Activated naive CD8-positive, alpha-beta T cell treated with anti-CD3 and anti-CD28 coated beads for 36 hours (primary cell): ENCODE measurements at regions not wholly inside any gene's neighbourhood (a gene's known extent, or its start where the extent isn't known, plus 50 kb on each side); places are given as distances from the start of the nearest gene placed in this dataset.
"Not testable (repeated sequence)": the region's sequence is repeated elsewhere in the genome, so short reads cannot be mapped to it uniquely, and the experiment has no call there.

Experiments
- DNase-seq: peaks from one replicate; pipeline ENCODE4 v3.0.0; 2021
- H3K27ac Mint-ChIP-seq: one replicate; pipeline ENCODE4 v1.8.0; 2022; ENCODE audit warnings: mild to moderate bottlenecking, moderate library complexity, mixed read lengths
- H3K27me3 Mint-ChIP-seq: one replicate; pipeline ENCODE4 v1.8.0; 2022; ENCODE audit warnings: mild to moderate bottlenecking, mixed read lengths
- H3K36me3 Mint-ChIP-seq: one replicate; pipeline ENCODE4 v1.8.0; 2021; ENCODE audit warnings: mild to moderate bottlenecking, mixed read lengths
- H3K4me1 Mint-ChIP-seq: one replicate; pipeline ENCODE4 v1.8.0; 2021; ENCODE audit warnings: mixed read lengths
- H3K4me3 Mint-ChIP-seq: one replicate; pipeline ENCODE4 v1.8.0; 2022; ENCODE audit warnings: mild to moderate bottlenecking, moderate library complexity, mixed read lengths
- H3K9me3 Mint-ChIP-seq: one replicate; pipeline ENCODE4 v1.8.0; 2022; ENCODE audit warnings: mixed read lengths

DNA sequence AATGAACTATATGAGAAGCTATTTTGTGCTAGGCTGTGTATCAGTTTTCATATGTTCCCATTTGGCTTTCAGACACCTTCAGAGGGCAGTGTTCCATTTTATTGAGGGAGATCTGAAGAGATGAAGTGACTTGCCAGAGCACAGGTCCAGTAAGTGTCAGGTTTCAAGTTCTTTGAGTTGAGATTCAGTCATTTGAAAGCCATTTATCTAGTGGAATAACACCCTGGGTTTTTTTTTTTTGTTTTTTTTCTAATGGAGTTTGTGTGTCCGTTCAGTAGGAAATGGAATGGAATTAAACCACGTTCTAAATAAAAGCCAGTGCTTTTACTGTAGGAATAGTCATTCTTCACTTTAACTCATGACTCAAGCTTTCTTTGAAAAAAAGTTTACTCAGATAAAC lies 652.9 kb upstream of the USP24 start:
- no peaks in the 10 kb centered on the region for H3K9me3 Mint-ChIP-seq
- no peak overlapping the region for H3K4me3 Mint-ChIP-seq
- H3K27me3 Mint-ChIP-seq = peaks cover 3% of the 10 kb centered on the region
- no peak overlapping the region for H3K27ac Mint-ChIP-seq
- DNase-seq = no peak
- no peaks in the 10 kb centered on the region for H3K36me3 Mint-ChIP-seq
- no peaks in the 10 kb centered on the region for H3K4me1 Mint-ChIP-seq

DNA sequence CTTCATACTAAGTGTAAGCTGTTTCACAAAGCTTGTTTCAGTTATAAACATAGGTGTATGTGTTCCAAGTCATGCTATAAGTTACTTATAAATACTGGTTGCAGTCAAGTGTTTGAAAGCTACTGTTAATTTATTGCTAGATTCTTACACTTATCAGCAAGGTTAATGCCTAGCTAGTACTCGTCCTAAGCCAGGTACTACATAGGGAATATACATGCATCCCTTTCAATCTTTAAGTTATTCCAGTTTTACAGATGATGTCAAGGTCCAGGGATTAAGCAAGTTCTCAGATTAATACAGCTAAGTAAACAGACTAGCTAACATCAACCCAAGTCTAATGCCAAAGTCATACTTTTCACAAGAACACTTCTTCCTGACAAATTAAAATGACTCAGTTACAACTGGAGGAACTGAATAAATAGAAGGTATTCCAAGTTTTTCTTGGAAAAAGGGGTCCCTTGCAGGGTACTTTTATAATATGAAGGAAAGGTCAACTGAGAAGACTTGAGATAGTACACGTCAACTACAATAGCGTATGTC lies 652.2 kb upstream of the USP24 start:
- no peak for DNase-seq
- H3K4me3 Mint-ChIP-seq = no peak overlapping the region
- no peaks in the 10 kb centered on the region for H3K36me3 Mint-ChIP-seq
- no peaks in the 10 kb centered on the region for H3K9me3 Mint-ChIP-seq
- H3K27ac Mint-ChIP-seq = no peak overlapping the region
- no peaks in the 10 kb centered on the region for H3K4me1 Mint-ChIP-seq
- peaks cover 3% of the 10 kb centered on the region for H3K27me3 Mint-ChIP-seq

DNA sequence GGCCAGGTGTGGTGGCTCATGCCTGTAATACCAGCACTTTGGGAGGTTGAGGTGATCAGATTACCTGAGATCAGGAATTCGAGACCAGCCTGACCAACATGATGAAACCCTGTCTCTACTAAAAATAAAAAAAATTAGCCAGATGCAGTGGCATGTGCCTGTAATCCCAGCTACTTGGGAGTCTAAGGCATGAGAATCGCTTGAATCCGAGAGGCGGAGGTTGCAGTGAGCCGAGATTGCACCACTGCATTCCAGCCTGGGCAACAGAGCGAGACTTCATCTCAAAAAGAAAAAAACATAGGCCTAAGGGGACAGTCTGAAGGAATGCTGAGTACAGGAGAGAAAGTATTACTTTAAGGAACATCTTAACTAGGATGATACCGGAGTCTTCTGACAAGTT lies 650.6 kb upstream of the USP24 start:
- not testable (repeated sequence) for H3K4me3 Mint-ChIP-seq, DNase-seq

DNA sequence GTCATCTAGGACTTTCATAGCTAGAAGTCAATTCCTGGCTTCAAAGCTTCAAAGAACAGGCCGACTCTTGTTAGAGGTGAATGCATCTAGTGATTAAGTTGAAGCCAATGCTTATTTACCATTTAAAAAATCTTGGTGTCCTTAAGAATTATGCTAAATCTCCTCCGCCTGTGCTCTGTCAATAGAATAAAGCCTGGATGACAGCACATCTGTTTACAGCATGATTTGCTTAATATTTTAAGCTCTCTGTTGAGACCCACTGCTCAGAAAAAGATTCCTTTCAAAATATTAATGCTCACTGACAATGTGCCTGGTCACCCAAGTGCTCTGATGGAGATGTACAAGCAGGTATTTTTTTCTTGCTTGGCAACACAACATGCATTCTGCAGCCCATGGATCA lies 649.1 kb upstream of the USP24 start:
- DNase-seq = no peak
- no peaks in the 10 kb centered on the region for H3K9me3 Mint-ChIP-seq
- H3K36me3 Mint-ChIP-seq = no peaks in the 10 kb centered on the region
- H3K4me3 Mint-ChIP-seq = no peak overlapping the region
- no peak overlapping the region for H3K27ac Mint-ChIP-seq
- peaks cover 3% of the 10 kb centered on the region for H3K27me3 Mint-ChIP-seq
- H3K4me1 Mint-ChIP-seq = no peaks in the 10 kb centered on the region

More for the DNA sequence above, 650.6 kb upstream of the USP24 start:
- not testable (repeated sequence) for H3K27ac Mint-ChIP-seq, H3K27me3 Mint-ChIP-seq, H3K9me3 Mint-ChIP-seq, H3K4me1 Mint-ChIP-seq, H3K36me3 Mint-ChIP-seq

DNA sequence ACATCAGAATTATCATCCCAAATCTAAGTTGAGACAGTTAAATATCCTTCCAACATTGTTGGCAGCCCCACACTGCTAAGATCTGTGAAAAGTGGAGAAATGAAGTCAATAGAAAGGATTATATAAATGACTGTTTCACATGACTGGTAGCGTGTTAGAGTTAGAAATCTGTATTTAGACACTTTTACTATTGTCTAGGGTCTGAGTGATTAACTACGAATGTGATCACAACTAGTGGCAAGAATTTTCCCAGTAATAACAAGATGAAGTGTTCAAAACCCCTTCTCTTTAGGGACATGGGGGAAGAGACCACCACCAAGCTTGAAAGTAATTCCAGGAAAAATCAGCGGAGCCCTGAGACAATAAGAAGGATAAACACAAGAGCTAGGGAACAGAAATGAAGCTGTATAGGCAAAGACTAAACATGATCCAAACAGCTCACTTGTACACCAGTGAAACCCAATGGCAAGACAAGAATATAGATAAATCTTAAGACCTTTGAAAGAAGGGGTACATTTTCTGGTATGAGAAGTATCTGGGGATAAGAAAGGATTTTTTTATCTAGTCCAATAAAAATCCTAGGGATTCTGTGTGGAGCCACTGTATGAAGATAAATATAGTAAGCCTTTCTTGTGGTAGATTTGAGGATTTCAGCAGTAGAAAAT lies 646.6 kb upstream of the USP24 start:
- no peaks in the 10 kb centered on the region for H3K9me3 Mint-ChIP-seq
- no peak overlapping the region for H3K4me3 Mint-ChIP-seq
- H3K27me3 Mint-ChIP-seq = peaks cover 3% of the 10 kb centered on the region
- no peak for DNase-seq
- H3K36me3 Mint-ChIP-seq = no peaks in the 10 kb centered on the region
- no peak overlapping the region for H3K27ac Mint-ChIP-seq
- no peaks in the 10 kb centered on the region for H3K4me1 Mint-ChIP-seq

DNA sequence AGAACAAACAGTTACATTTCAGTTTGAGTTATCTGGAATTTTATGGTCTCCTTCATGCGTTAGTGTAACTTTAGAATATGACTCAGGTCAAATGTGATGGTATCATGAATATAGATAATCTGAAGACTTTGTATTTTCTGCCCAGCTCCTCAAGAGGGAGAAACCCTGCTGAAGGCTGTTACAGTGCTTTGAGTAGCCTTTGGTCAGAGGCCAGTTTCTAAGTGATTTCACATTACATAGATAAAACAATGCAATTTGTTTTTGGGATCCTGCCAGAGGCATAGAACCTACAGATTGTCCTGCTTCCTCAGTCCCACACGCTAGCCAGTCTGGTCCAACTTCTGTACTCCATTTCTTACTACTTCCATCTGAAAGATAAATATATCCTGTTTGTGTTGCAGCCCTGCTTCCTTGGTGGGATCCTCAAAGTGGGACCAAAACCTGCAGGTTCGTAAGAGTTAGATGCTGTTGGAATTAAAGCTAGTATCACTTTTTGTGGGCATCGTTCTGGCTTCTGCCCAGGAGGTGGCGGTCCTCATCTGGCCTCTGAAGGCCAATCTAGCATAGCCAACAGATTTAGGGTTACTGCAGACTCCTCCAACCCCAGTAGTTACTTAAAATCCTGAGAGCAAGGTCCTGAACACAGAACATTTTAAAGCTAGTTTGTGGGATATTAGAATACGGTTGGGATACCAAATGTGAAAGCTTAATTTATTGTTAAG lies 645.8 kb upstream of the USP24 start:
- H3K36me3 Mint-ChIP-seq = no peaks in the 10 kb centered on the region
- no peaks in the 10 kb centered on the region for H3K9me3 Mint-ChIP-seq
- no peaks in the 10 kb centered on the region for H3K4me1 Mint-ChIP-seq
- DNase-seq = no peak
- peaks cover 3% of the 10 kb centered on the region for H3K27me3 Mint-ChIP-seq
- H3K27ac Mint-ChIP-seq = no peak overlapping the region
- H3K4me3 Mint-ChIP-seq = no peak overlapping the region

DNA sequence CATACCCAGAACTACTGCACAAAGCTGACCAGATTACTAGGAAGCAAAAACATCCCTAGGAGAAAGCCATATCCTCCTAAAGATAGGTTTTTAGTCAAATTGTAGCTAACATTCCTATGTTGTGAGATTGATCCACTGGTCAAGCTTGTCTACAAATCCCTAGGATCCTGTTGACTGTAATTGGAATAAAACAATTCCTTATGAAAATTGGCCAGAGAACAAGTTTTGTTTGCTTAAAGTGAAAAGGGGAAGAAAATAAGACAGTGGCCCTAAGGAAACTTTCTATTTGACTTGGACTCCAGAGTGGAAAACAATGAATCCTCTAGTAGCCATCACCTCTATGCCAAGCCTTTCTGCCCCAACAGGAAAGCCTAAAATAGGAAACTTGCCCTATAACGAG lies 645.2 kb upstream of the USP24 start:
- no peak overlapping the region for H3K4me3 Mint-ChIP-seq

DNA sequence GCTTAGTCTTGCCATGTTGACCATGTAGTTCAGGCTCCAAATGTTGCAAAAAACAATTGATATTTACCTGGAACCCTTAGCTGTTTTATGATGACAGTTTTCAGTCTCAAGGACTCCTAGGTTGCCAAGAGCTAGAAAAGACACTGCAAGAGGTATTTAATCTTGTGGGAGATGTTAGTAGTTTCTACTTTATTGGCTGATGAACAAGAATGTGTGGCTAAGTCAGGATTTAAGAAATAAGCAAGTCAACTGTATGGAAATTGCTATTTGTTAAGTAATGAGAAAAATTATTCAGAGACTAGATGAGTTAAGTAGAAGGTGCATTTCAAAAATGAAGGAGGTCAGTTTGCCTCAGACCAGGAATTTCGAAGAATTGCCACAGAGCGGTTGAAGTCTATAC lies 639.7 kb upstream of the USP24 start:
- Mint-ChIP-seq H3K9me3 (no peaks in the 10 kb centered on the region), H3K27me3 (peaks cover 3% of the 10 kb centered on the region), H3K27ac (no peak overlapping the region), H3K36me3 (no peaks in the 10 kb centered on the region), H3K4me3 (no peak overlapping the region), H3K4me1 (no peaks in the 10 kb centered on the region)
- DNase-seq = no peak

More for the DNA sequence above, 645.2 kb upstream of the USP24 start:
- no peak overlapping the region for H3K27ac Mint-ChIP-seq
- H3K4me1 Mint-ChIP-seq = no peaks in the 10 kb centered on the region
- H3K36me3 Mint-ChIP-seq = no peaks in the 10 kb centered on the region
- no peak for DNase-seq
- H3K27me3 Mint-ChIP-seq = peaks cover 3% of the 10 kb centered on the region
- H3K9me3 Mint-ChIP-seq = no peaks in the 10 kb centered on the region

DNA sequence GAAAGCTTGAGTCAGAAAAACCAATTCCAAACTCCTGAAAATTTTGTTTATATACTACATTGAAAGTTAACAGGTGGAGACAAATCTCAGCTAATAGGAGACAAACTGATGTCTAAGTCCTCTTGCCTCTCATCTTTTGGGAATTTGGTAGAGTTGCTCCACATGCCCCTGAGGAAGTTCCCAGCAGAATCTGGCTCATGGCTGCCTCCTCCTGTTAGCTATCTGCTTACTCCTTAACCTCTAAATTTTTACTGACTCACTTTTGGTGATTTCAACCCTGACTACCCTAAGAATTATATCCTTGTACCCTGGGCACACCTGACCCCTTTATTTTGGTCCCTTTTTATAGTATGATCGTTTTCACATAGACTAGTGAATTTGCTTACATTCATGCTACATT lies 633.7 kb upstream of the USP24 start:
- H3K36me3 Mint-ChIP-seq = no peaks in the 10 kb centered on the region
- H3K4me1 Mint-ChIP-seq = no peaks in the 10 kb centered on the region
- no peaks in the 10 kb centered on the region for H3K9me3 Mint-ChIP-seq
- no peak overlapping the region for H3K4me3 Mint-ChIP-seq
- H3K27me3 Mint-ChIP-seq = no peaks in the 10 kb centered on the region
- H3K27ac Mint-ChIP-seq = no peak overlapping the region
- no peak for DNase-seq

DNA sequence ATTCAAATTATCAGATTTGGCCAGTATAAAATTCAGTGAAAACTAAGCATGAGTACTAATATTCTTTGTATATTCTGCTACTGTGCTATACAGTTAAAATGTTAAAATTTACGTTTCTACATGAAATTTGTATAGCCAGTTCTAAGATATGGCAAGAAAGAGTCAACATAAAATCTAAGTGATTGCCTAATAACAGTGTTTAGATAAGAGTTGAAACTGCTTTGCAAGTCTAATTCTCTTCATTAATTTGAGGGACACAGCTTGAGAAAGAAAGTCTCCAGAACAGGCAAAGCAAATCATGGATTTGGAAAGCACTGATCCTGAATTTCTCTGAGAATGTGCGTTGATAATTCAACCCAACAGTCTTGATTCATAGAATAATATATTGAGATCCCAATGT lies 630.9 kb upstream of the USP24 start:
- Mint-ChIP-seq H3K4me1 (no peaks in the 10 kb centered on the region), H3K9me3 (no peaks in the 10 kb centered on the region), H3K36me3 (no peaks in the 10 kb centered on the region), H3K27ac (no peak overlapping the region), H3K4me3 (no peak overlapping the region), H3K27me3 (peaks cover 4% of the 10 kb centered on the region)
- no peak for DNase-seq

DNA sequence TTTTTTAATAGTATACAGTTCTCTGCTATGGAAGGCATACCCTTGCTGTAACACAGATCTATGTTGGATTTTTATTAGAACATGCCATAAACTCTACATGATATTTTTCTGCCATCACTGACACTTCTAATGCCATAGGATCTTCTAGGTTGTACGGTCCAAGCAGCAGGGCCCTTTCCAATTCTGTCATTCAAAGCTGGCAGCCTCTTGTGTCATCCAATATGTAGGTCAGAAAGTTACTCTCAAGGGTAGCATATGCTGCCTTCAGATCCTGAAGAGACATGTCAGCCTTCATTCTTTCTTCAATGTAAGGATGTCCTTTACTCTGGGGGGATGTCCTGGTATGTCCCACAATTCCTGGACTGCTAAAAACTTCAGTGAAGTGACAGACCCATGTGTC lies 629.2 kb upstream of the USP24 start:
- no peaks in the 10 kb centered on the region for H3K36me3 Mint-ChIP-seq
- H3K27ac Mint-ChIP-seq = no peak overlapping the region
- H3K9me3 Mint-ChIP-seq = no peaks in the 10 kb centered on the region
- no peaks in the 10 kb centered on the region for H3K4me1 Mint-ChIP-seq
- H3K4me3 Mint-ChIP-seq = no peak overlapping the region
- peaks cover 10% of the 10 kb centered on the region for H3K27me3 Mint-ChIP-seq
- DNase-seq = no peak

DNA sequence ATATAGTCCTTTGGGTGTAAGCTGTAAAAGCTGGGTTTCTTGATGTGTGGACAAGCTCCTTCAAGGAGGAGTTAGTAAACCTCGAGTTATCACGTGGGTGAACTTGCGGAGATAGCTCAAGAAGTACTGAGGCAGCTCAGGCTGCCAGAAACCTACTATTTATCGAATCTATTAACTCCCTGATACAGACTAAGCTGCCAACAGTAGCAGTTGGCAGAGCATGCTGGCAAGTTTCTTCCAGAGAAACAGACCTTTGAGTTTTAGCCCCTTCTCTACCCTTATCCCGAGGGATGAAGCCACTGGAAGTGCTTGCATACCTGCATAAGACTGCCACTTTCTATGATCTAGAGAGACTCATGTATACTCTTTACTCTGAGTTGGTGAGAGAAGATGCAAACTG lies 624.5 kb upstream of the USP24 start:
- no peak for DNase-seq
- H3K36me3 Mint-ChIP-seq = no peaks in the 10 kb centered on the region
- H3K27me3 Mint-ChIP-seq = peaks cover 10% of the 10 kb centered on the region
- no peaks in the 10 kb centered on the region for H3K9me3 Mint-ChIP-seq
- no peak overlapping the region for H3K4me3 Mint-ChIP-seq
- H3K27ac Mint-ChIP-seq = no peak overlapping the region
- H3K4me1 Mint-ChIP-seq = no peaks in the 10 kb centered on the region

DNA sequence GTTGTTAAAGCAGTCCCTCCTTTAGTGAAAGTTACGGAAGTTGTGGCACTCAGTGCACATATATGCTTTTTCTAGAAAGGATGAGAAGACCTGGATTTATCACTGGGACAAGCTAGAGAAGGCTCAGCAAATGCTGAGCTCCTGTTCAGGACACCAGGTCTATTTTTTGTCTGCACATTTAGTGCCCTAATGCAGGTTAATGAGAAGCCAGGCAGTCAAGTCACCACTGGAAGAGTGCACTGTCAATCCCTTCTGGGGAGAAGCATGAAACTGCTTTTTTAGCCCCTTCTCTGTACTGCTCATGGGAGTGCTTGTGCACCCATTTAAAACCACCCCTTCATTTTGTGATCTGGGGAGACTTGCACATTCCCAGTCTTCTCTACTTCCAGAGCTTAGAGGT lies 624.1 kb upstream of the USP24 start:
- Mint-ChIP-seq H3K27me3 (peaks cover 10% of the 10 kb centered on the region), H3K9me3 (no peaks in the 10 kb centered on the region), H3K36me3 (no peaks in the 10 kb centered on the region), H3K4me3 (no peak overlapping the region), H3K27ac (no peak overlapping the region), H3K4me1 (no peaks in the 10 kb centered on the region)
- DNase-seq = no peak

DNA sequence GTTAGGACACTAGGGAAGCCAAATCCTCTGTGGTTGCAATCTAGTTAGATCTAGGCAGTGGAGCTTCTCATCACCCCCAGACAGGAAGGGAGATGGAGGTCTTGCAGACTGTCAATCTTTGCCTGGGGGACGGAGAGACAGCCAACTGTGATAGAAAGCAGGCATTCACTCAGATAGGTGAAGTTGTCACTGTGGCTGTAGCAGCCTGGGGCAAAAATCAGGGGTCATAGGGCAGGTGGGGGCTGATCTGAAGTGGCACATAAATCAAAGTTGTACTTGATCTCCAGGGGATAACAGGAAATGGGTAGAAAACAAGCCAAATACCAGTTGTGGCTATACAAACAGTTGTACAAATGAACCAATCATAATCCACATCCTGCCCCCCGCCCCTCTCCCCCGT lies 620.9 kb upstream of the USP24 start:
- no peak for DNase-seq
- no peaks in the 10 kb centered on the region for H3K4me1 Mint-ChIP-seq
- no peak overlapping the region for H3K27ac Mint-ChIP-seq
- H3K36me3 Mint-ChIP-seq = no peaks in the 10 kb centered on the region
- peaks cover 7% of the 10 kb centered on the region for H3K27me3 Mint-ChIP-seq
- H3K9me3 Mint-ChIP-seq = no peaks in the 10 kb centered on the region
- H3K4me3 Mint-ChIP-seq = no peak overlapping the region

DNA sequence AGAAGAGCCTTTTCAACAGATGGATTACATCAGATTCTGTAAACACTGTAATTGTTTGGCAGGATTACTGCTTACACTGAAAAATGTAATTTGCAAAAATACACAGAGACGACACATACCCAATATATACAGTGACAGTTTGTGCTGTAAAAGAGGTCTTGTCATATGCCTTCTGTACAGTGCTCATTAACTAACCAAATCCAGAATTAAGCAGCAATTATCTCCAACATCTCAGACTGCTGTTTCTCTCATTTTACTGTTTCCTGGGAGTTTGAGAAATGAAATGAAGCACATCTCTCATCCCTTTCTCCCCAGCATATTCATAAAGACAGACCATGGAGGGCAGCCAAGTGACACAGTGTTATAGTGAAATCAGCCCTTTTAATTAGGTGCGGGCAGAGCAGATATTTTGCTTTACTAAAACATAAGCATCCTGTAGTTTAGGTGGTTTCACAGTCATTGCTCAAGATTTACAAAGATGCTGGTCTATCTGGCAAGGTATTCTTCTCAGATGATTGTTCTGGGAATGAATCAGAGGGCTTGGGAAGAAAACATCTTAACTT lies 618.4 kb upstream of the USP24 start:
- no peak overlapping the region for H3K27ac Mint-ChIP-seq
- H3K27me3 Mint-ChIP-seq = no peaks in the 10 kb centered on the region
- no peak overlapping the region for H3K4me3 Mint-ChIP-seq
- no peaks in the 10 kb centered on the region for H3K4me1 Mint-ChIP-seq
- H3K36me3 Mint-ChIP-seq = no peaks in the 10 kb centered on the region
- no peaks in the 10 kb centered on the region for H3K9me3 Mint-ChIP-seq
- DNase-seq = no peak

DNA sequence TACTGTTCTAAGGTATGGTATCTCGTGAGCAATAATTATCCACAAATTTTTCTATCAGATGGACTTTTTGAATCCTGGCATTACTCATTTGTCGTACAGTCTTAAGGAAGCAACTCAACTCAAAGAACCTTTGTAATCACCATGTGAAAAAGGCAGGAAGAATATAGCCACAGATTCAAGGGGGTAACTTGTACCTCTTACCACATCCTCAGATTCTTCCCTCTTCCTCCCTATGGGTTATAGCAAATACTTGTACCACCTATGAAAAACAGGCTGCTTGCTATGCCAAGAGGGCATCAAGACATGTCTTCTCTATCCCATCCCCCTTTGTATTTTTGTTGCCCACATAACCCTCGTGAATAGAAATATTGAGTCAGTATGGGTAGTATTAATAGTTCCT lies 616.6 kb upstream of the USP24 start:
- H3K27ac Mint-ChIP-seq = no peak overlapping the region
- H3K27me3 Mint-ChIP-seq = no peaks in the 10 kb centered on the region

More for the DNA sequence above, 616.6 kb upstream of the USP24 start:
- DNase-seq = no peak
- Mint-ChIP-seq H3K9me3 (no peaks in the 10 kb centered on the region), H3K4me3 (no peak overlapping the region), H3K36me3 (no peaks in the 10 kb centered on the region), H3K4me1 (no peaks in the 10 kb centered on the region)
